ENCODE measurements at regions not wholly inside any gene's neighbourhood (a gene's known extent, or its start where the extent isn't known, plus 50 kb on each side); places are given as distances from the start of the nearest gene placed in this dataset.

- Histone ChIP-seq H3K9me3 (replicated peaks; ENCODE audit: control insufficient read depth, low read depth, low read length) (no peaks in the 10 kb centered on the region), H3K36me3 (ENCODE audit: control insufficient read depth, insufficient read depth, low read length) (no peaks in the 10 kb centered on the region), H3K4me1 (ENCODE audit: control insufficient read depth, insufficient read depth, low read length) (no peaks in the 10 kb centered on the region), H3K27ac (ENCODE audit: low read length) (no peak overlapping the region), H3K27me3 (ENCODE audit: control insufficient read depth, insufficient read depth, low read length) (no peaks in the 10 kb centered on the region), H3K4me3 (ENCODE audit: low read length) (no peak overlapping the region)
- no peak for DNase-seq
- 69% methylated on average over 2 of the region's 5 CpGs for WGBS (ENCODE audit: insufficient coverage)
These were observed 364.6 kb downstream of the CDH10 start for GRCh38 chr5:24280215-24280614.

- DNase-seq, result no peak
- H3K36me3 ChIP-seq (ENCODE audit: control insufficient read depth, insufficient read depth, low read length), result no peaks in the 10 kb centered on the region
- H3K4me3 ChIP-seq (ENCODE audit: low read length), result no peak overlapping the region
- H3K27me3 ChIP-seq (ENCODE audit: control insufficient read depth, insufficient read depth, low read length), result no peaks in the 10 kb centered on the region
- H3K4me1 ChIP-seq (ENCODE audit: control insufficient read depth, insufficient read depth, low read length), result no peaks in the 10 kb centered on the region
- WGBS (ENCODE audit: insufficient coverage), result no CpG with 5 or more reads among the region's 1 CpG
- H3K27ac ChIP-seq (ENCODE audit: low read length), result no peak overlapping the region
- H3K9me3 ChIP-seq (replicated peaks; ENCODE audit: control insufficient read depth, low read depth, low read length), result no peaks in the 10 kb centered on the region
These were observed 363.0 kb downstream of the CDH10 start for GRCh38 chr5:24281818-24282217.

GRCh38 chr5:24289582-24290335 lies 355.0 kb downstream of the CDH10 start:
- H3K27me3 ChIP-seq (ENCODE audit: control insufficient read depth, insufficient read depth, low read length), result no peaks in the 10 kb centered on the region
- H3K4me1 ChIP-seq (ENCODE audit: control insufficient read depth, insufficient read depth, low read length), result no peaks in the 10 kb centered on the region
- no CpG with 5 or more reads among the region's 2 CpGs for WGBS (ENCODE audit: insufficient coverage)
- H3K4me3 ChIP-seq (ENCODE audit: low read length), result no peak overlapping the region
- no peaks in the 10 kb centered on the region for H3K9me3 ChIP-seq (replicated peaks; ENCODE audit: control insufficient read depth, low read depth, low read length)
- H3K27ac ChIP-seq (ENCODE audit: low read length), result no peak overlapping the region
- no peak for DNase-seq
- no peaks in the 10 kb centered on the region for H3K36me3 ChIP-seq (ENCODE audit: control insufficient read depth, insufficient read depth, low read length)

GRCh38 chr5:24290536-24290935 lies 354.2 kb downstream of the CDH10 start:
- Histone ChIP-seq H3K36me3 (ENCODE audit: control insufficient read depth, insufficient read depth, low read length) (no peaks in the 10 kb centered on the region), H3K9me3 (replicated peaks; ENCODE audit: control insufficient read depth, low read depth, low read length) (no peaks in the 10 kb centered on the region), H3K27ac (ENCODE audit: low read length) (no peak overlapping the region), H3K4me3 (ENCODE audit: low read length) (no peak overlapping the region), H3K27me3 (ENCODE audit: control insufficient read depth, insufficient read depth, low read length) (no peaks in the 10 kb centered on the region), H3K4me1 (ENCODE audit: control insufficient read depth, insufficient read depth, low read length) (no peaks in the 10 kb centered on the region)
- DNase-seq, result no peak
- WGBS (ENCODE audit: insufficient coverage), result no CpG with 5 or more reads among the region's 1 CpG

- no peak overlapping the region for H3K27ac ChIP-seq (ENCODE audit: low read length)
- no peaks in the 10 kb centered on the region for H3K9me3 ChIP-seq (replicated peaks; ENCODE audit: control insufficient read depth, low read depth, low read length)
- no peaks in the 10 kb centered on the region for H3K4me1 ChIP-seq (ENCODE audit: control insufficient read depth, insufficient read depth, low read length)
- no peak for DNase-seq
- no peaks in the 10 kb centered on the region for H3K36me3 ChIP-seq (ENCODE audit: control insufficient read depth, insufficient read depth, low read length)
- no peaks in the 10 kb centered on the region for H3K27me3 ChIP-seq (ENCODE audit: control insufficient read depth, insufficient read depth, low read length)
- WGBS (ENCODE audit: insufficient coverage), result no CpG with 5 or more reads among the region's 2 CpGs
- no peak overlapping the region for H3K4me3 ChIP-seq (ENCODE audit: low read length)
These were observed 352.9 kb downstream of the CDH10 start for GRCh38 chr5:24291916-24292315.

- DNase-seq, result no peak
- H3K9me3 ChIP-seq (replicated peaks; ENCODE audit: control insufficient read depth, low read depth, low read length), result no peaks in the 10 kb centered on the region
- no peaks in the 10 kb centered on the region for H3K27me3 ChIP-seq (ENCODE audit: control insufficient read depth, insufficient read depth, low read length)
- no peaks in the 10 kb centered on the region for H3K36me3 ChIP-seq (ENCODE audit: control insufficient read depth, insufficient read depth, low read length)
- H3K27ac ChIP-seq (ENCODE audit: low read length), result no peak overlapping the region
- WGBS (ENCODE audit: insufficient coverage), result 83% methylated on average over 2 of the region's 4 CpGs
- no peak overlapping the region for H3K4me3 ChIP-seq (ENCODE audit: low read length)
- no peaks in the 10 kb centered on the region for H3K4me1 ChIP-seq (ENCODE audit: control insufficient read depth, insufficient read depth, low read length)
These were observed 350.4 kb downstream of the CDH10 start for GRCh38 chr5:24294333-24294732.

GRCh38 chr5:24314106-24314505 lies 330.7 kb downstream of the CDH10 start:
- Histone ChIP-seq H3K36me3 (ENCODE audit: control insufficient read depth, insufficient read depth, low read length) (no peaks in the 10 kb centered on the region), H3K4me1 (ENCODE audit: control insufficient read depth, insufficient read depth, low read length) (no peaks in the 10 kb centered on the region), H3K4me3 (ENCODE audit: low read length) (no peak overlapping the region), H3K27ac (ENCODE audit: low read length) (no peak overlapping the region), H3K27me3 (ENCODE audit: control insufficient read depth, insufficient read depth, low read length) (no peaks in the 10 kb centered on the region), H3K9me3 (replicated peaks; ENCODE audit: control insufficient read depth, low read depth, low read length) (peaks cover 8% of the 10 kb centered on the region)
- no peak for DNase-seq
- 90% methylated on average over 15 of the region's 19 CpGs for WGBS (ENCODE audit: insufficient coverage)

GRCh38 chr5:24320643-24321042 lies 324.1 kb downstream of the CDH10 start:
- DNase-seq, result peak; percentile 74
- H3K9me3 ChIP-seq (replicated peaks; ENCODE audit: control insufficient read depth, low read depth, low read length), result no peaks in the 10 kb centered on the region
- no peaks in the 10 kb centered on the region for H3K36me3 ChIP-seq (ENCODE audit: control insufficient read depth, insufficient read depth, low read length)
- H3K27ac ChIP-seq (ENCODE audit: low read length), result no peak overlapping the region
- H3K4me3 ChIP-seq (ENCODE audit: low read length), result no peak overlapping the region
- H3K27me3 ChIP-seq (ENCODE audit: control insufficient read depth, insufficient read depth, low read length), result no peaks in the 10 kb centered on the region
- WGBS (ENCODE audit: insufficient coverage), result no CpG with 5 or more reads among the region's 3 CpGs
- no peaks in the 10 kb centered on the region for H3K4me1 ChIP-seq (ENCODE audit: control insufficient read depth, insufficient read depth, low read length)

GRCh38 chr5:24325306-24325832 lies 319.4 kb downstream of the CDH10 start:
- 100% methylated on average over 1 of the region's 1 CpG for WGBS (ENCODE audit: insufficient coverage)
- no peaks in the 10 kb centered on the region for H3K9me3 ChIP-seq (replicated peaks; ENCODE audit: control insufficient read depth, low read depth, low read length)

GRCh38 chr5:24331531-24331930 lies 313.2 kb downstream of the CDH10 start:
- H3K4me3 ChIP-seq (ENCODE audit: low read length), result no peak overlapping the region
- peak; percentile 42 for DNase-seq

More at GRCh38 chr5:24325306-24325832, 319.4 kb downstream of the CDH10 start:
- no peak overlapping the region for H3K27ac ChIP-seq (ENCODE audit: low read length)
- H3K4me3 ChIP-seq (ENCODE audit: low read length), result no peak overlapping the region
- no peak for DNase-seq
- no peaks in the 10 kb centered on the region for H3K36me3 ChIP-seq (ENCODE audit: control insufficient read depth, insufficient read depth, low read length)
- no peaks in the 10 kb centered on the region for H3K4me1 ChIP-seq (ENCODE audit: control insufficient read depth, insufficient read depth, low read length)
- no peaks in the 10 kb centered on the region for H3K27me3 ChIP-seq (ENCODE audit: control insufficient read depth, insufficient read depth, low read length)

More at GRCh38 chr5:24331531-24331930, 313.2 kb downstream of the CDH10 start:
- Histone ChIP-seq H3K27ac (ENCODE audit: low read length) (no peak overlapping the region), H3K9me3 (replicated peaks; ENCODE audit: control insufficient read depth, low read depth, low read length) (no peaks in the 10 kb centered on the region), H3K36me3 (ENCODE audit: control insufficient read depth, insufficient read depth, low read length) (no peaks in the 10 kb centered on the region), H3K27me3 (ENCODE audit: control insufficient read depth, insufficient read depth, low read length) (no peaks in the 10 kb centered on the region), H3K4me1 (ENCODE audit: control insufficient read depth, insufficient read depth, low read length) (no peaks in the 10 kb centered on the region)

Data from muscle of leg (tissue), 3 donors.